GM12872 (cell line): ENCODE measurements at regions not wholly inside any gene's neighbourhood (a gene's known extent, or its start where the extent isn't known, plus 50 kb on each side); places are given as distances from the start of the nearest gene placed in this dataset.

Source experiments
- CTCF ChIP-seq: IDR thresholded peaks from 3 replicates; pipeline ENCODE4 v1.5.1; 2011; ENCODE audit warnings: low read depth, mild to moderate bottlenecking, low read length, moderate library complexity; ENCODE audit not compliant: insufficient read depth

- no peak for TF ChIP-seq CTCF
Measured at GRCh38 chr10:94108200-94108599, 114.5 kb downstream of the PLCE1 start.

GRCh38 chr10:94111367-94111766 lies 117.6 kb downstream of the PLCE1 start:
- no peak for TF ChIP-seq CTCF

GRCh38 chr10:94112321-94112720 lies 118.6 kb downstream of the PLCE1 start:
- no peak for TF ChIP-seq CTCF

- TF ChIP-seq CTCF: no peak
Measured at GRCh38 chr10:94115725-94116124, 122.0 kb downstream of the PLCE1 start.

GRCh38 chr10:94116848-94117247 lies 123.1 kb downstream of the PLCE1 start:
- TF ChIP-seq CTCF: no peak

GRCh38 chr10:94122211-94122610 lies 128.5 kb downstream of the PLCE1 start:
- no peak for TF ChIP-seq CTCF

- no peak for TF ChIP-seq CTCF
Measured at GRCh38 chr10:94123258-94123995, 129.7 kb downstream of the PLCE1 start.

- no peak for TF ChIP-seq CTCF
Measured at GRCh38 chr10:94125856-94126255, 132.1 kb downstream of the PLCE1 start.
